DMS 273 (cell line): ENCODE measurements at regions not wholly inside any gene's neighbourhood (a gene's known extent, or its start where the extent isn't known, plus 50 kb on each side); places are given as distances from the start of the nearest gene placed in this dataset.

Experiments used
- DNase-seq: peaks from one replicate; lab custom pipeline; 2025; ENCODE audit not compliant: unreplicated experiment; lab: John Stamatoyannopoulos, UW

DNA sequence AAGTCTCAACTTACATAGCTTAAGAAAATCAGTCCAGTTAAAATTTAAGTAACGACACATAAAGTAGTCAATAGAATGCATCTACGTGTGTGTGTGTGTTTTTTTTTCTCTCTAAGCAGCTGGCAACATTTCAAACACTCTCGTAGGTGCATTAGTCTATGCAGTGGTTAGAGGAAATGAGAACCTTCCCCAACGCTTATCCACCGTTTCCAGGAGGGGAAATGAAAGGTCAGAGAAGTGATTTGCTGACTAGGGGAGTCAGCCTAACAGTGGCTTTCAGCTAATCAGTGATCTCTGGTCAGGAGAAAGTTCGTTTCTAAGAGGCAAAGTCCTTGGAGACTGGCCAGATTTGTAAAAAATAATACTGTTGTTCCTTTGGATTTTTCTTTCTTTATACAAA is 806.6 kb downstream of the C6orf118 start:
- DNase-seq = no peak

DNA sequence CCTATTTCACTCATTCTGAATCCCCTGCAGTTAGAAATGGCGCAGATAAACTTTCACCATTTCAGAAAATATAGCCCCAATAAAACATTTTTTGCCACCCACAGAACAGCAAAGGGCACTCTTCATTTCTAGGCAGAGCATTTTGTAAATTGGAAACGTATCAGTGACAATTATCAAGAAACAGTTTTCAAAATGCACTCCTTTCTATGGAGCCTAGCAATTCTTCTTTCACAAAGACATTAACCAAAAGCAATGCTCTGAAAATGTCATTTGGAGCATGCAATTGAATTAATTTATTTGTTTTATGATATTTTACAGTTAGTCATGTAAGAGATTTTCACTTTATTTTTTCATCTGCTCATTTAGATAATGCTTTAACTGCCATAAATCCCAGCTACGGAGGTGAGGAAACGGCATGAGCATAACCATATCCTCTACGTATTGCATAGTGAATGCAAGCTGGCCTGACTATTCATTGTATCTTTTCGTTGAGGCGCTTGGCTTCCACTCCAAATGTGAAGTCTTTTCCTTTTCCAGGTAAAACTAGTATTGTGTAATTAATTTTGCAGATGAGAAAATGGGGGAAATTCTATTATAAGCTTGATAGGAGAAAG is 813.4 kb downstream of the C6orf118 start:
- no peak for DNase-seq

DNA sequence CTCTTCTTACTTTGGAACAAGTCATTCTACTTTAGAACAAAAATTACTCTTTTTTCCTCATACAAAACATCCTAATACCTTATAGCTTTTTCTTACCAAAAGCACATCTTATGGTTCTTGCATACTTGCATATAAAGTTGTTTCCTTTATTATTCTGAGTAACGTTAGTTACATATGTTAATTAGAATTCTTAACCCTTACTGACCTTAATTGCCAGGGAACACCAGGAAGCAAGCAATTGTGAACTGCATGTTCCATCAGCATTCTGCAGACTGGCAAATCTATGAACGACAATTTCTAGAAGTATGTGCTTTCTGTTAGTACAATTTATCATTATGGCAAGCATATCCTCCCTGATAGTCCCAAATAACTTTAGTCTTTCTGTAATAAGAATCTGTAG is 831.0 kb downstream of the C6orf118 start:
- DNase-seq = no peak

- no peak for DNase-seq
Measured at GRCh38 chr6:164477790-164478189, 831.6 kb downstream of the C6orf118 start.

DNA sequence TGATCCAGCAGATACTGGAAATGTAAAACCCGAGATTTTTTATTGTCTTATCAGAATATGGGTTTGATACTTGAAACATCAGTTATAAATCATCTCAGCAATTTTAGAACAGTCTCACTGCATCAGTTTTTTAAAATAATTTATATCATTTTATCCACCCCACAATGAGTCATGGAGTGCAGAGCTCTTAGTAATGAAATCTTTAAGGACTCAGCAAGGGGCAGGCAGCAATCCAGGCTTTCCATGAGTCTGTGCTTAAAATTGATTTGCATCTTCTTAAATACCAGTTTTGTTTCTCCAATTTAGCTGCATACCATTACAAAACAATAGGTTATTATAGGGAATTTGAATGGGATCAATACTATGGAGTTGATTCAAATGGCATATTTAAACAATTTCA is 832.3 kb downstream of the C6orf118 start:
- no peak for DNase-seq

DNA sequence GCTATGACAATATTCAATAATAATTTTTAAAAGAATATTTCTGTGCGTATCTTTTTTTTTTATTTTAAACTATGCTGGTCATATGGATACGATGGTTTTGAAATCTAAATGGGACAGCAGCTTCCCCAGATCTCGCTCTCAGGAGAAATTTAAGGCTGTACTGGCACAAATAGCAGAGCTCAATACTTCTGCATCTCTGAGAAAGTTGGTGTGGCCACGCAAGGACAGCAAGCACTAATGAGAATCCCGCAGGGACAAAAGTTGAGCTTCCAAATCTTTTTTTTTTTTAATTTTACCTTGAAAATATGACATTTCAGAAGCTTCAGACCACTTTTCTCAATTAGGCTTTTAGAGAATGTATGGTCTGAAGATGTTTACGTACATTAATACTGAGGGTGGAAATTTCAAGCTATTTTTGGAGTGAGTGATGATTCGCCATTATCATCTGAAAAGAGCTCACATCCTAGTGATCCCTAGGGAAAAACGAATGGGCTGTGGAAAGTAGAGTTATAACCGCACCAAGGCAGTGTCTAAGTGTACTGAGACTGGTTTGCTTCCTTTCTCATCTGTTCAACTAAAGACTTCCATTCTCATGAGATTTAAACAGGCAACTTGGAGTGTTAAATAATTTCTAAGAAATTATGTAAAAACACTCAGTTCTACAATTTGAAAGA is 840.0 kb downstream of the C6orf118 start:
- no peak for DNase-seq

GRCh38 chr6:164455835-164456234 is 853.6 kb downstream of the C6orf118 start:
- no peak for DNase-seq

- no peak for DNase-seq
Measured at GRCh38 chr6:164453835-164454234, 855.6 kb downstream of the C6orf118 start.

GRCh38 chr6:164442572-164442971 is 866.8 kb downstream of the C6orf118 start:
- no peak for DNase-seq

DNA sequence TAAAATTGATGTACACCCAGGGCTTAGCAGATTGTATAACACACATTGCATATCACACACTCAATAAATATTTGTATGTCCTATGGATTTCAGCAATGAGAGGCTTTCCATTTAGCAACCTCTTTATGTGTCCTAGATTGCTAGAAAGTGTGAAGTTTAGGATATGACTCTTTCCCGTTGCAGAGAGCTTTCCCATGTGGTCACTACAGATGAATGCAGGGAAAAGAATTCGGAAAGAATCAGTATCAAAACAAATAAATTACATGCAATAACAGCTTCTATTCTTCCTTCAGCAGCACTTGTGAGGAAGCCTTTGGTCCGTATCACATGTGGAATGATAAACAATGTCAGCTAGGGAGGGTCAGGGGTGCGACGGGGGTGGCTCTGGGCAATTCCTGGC is 870.1 kb downstream of the C6orf118 start:
- no peak for DNase-seq

DNA sequence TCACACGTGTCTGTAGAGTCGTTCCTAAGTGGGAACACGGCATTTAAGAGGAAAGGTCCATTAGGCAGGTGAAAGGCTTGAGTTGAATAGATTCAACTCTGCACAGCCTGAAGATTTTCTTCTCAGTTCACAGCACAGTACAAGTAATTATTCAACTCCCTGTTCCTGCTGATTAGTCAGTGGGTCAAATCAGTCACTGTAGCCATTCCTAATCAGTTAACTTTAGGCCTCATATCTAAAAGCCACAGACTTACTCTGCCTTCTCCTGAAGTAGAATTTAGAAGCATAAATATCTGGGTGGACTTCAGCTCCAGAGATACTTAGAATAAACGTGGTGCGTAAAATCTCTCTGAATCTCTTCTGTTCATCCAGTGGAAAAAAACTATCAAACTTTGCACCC is 872.4 kb downstream of the C6orf118 start:
- no peak for DNase-seq

GRCh38 chr6:164427728-164428402 is 881.5 kb downstream of the C6orf118 start:
- DNase-seq = no peak

GRCh38 chr6:164424489-164424888 is 884.9 kb downstream of the C6orf118 start:
- no peak for DNase-seq

GRCh38 chr6:164419099-164419498 is 890.3 kb downstream of the C6orf118 start:
- no peak for DNase-seq

- no peak for DNase-seq
Measured at GRCh38 chr6:164418262-164418588, 891.2 kb downstream of the C6orf118 start.

DNA sequence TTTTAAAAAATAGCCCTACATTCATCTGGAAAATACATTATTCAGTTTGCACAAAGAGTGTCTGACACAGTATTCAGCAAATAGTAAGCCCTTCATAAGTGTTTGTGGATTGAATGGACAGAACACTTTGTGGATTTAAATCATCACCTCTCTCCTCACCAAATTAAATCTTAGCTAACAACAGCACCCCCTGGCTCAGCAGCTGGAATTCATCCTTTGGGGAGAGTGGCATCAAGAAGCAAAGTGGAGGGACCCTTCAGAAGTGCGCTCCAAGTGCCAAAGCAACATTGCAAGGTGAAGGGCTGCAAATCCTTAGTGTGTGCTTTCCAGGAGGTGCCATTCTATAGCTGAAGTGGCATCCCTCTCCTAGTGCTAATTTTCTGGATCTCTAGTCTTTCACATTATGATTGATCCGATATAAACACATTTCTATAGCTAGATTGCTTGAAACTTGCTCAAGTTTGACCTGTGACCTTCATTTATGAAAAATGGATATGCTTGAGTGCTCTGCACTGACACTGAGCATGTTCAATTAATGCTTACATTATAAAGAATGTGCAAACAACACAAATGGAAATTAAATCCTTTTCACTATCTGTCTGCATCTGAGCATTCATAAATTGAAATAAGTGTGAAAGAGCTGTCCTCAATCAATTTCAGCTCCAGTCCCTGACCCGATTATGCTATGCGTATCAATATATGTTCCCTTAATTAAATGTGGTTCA is 891.7 kb downstream of the C6orf118 start:
- no peak for DNase-seq

DNA sequence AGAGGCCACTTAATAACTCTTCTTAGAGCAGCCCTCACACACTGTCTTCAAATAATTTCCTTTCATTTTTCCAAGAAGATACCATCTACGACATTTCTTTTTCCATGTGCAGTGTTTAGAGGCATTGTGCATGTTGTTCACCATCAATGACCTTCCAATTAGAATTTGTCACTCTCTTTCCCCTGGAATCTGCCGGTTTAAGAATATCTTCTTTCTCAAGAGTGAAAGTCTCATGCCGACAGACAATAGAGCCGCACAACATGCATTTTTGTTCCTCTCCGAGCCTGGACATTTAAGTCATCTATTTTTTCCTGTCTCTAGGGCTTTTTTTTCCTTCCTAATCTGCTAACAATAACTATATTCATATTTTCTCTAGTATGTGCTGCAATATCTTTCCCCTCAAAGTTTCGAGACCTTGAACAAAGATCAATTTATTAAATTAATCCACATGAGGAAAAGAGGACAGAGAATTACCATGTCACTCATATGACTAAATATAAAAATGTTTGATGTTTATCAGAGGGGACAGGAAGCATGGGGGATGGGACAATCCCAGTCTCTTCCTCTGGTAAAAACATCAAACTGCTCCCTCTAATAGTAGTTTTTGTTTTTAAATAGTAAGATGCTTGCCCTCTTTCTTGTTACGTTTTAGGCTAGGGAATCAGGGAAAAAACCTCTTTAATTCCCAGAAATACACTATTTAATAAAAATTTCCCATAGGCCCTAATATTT is 893.4 kb downstream of the C6orf118 start:
- DNase-seq = no peak

DNA sequence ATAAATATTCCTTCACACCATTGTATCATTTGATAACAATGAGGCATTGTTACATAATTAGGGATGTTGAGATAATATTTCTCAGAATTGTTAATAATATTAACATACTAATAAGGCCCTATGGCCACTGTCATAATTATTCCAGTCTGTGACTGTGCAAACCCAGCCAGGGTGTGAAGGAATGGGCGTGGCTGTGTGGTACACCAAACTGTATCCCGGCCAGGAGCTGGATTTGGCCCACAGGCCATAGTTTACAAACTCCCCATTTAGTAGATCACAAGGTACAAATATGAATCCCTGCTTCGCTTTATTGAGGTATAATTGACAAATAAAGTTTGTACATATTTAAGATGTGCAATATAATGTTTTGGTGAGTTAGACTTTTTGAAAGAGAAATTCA is 894.7 kb downstream of the C6orf118 start:
- no peak for DNase-seq

GRCh38 chr6:164412566-164412965 is 896.8 kb downstream of the C6orf118 start:
- no peak for DNase-seq

- no peak for DNase-seq
Measured at GRCh38 chr6:164410017-164410416, 899.4 kb downstream of the C6orf118 start.

- DNase-seq = no peak
Measured at GRCh38 chr6:164409309-164410009, 899.9 kb downstream of the C6orf118 start.
